ENCODE measurements at regions not wholly inside any gene's neighbourhood (a gene's known extent, or its start where the extent isn't known, plus 50 kb on each side); places are given as distances from the start of the nearest gene placed in this dataset.

DNA sequence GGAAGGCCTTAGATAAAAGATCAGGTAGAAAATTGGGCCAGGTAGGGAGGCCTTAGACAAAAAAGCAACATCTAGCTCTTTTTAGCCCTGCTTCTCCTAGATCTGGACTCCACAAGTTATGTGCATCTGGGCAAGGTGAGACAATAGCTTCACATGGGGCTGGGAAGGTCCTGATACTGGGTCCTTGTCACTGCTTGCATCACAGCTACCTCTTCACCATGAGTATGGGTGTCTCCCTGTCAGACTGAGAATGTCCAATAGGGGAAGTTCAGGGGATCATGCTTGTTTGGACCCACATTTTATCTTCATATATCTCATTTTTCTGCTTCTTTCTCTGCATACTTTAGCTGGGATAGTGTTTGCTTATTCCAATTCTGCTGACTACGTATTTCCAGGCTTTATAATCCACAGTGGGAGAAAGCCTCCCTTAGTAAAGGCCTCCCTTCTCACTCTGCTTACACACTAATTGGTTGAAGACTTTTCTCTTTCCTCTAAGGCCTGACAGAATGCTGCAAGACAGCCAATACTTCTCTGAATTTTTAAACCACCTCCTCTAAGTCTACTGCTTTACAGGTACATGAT, 189.6 kb downstream of the CYRIA start:
- DNase-seq (ENCODE audit: low read depth) = peak; percentile 53
- no peak overlapping the region for H3K4me3 ChIP-seq (ENCODE audit: low read length)
- TF ChIP-seq, protein P1, sequence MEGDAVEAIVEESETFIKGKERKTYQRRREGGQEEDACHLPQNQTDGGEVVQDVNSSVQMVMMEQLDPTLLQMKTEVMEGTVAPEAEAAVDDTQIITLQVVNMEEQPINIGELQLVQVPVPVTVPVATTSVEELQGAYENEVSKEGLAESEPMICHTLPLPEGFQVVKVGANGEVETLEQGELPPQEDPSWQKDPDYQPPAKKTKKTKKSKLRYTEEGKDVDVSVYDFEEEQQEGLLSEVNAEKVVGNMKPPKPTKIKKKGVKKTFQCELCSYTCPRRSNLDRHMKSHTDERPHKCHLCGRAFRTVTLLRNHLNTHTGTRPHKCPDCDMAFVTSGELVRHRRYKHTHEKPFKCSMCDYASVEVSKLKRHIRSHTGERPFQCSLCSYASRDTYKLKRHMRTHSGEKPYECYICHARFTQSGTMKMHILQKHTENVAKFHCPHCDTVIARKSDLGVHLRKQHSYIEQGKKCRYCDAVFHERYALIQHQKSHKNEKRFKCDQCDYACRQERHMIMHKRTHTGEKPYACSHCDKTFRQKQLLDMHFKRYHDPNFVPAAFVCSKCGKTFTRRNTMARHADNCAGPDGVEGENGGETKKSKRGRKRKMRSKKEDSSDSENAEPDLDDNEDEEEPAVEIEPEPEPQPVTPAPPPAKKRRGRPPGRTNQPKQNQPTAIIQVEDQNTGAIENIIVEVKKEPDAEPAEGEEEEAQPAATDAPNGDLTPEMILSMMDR (IDR thresholded peaks at IDR 0.05; ENCODE audit: insufficient read depth, low read depth, low read length, missing control alignments) = no peak

DNA sequence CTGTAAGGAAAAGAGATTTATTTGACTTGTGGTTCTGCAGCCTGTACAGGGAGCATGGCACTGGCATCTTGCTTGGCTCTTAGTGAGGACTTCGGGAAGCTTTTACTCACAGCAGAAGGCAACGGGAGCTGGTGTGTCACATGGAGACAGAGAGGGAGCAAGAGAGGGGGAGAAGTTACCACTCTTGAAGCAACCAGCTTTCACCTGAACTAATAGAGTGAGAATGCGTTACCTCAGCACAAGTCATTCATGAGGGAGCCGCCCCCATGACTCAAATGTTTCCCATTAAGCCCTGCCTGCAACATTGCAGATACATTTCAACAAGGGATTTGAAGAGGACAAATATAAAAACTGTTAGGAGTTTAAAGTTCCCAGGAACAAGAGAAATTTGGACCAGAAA, 190.0 kb downstream of the CYRIA start:
- TF ChIP-seq, protein P1 (IDR thresholded peaks at IDR 0.05; ENCODE audit: insufficient read depth, low read depth, low read length, missing control alignments) = no peak
- no peak overlapping the region for H3K4me3 ChIP-seq (ENCODE audit: low read length)
- peak; percentile 97 for DNase-seq (ENCODE audit: low read depth)

DNA sequence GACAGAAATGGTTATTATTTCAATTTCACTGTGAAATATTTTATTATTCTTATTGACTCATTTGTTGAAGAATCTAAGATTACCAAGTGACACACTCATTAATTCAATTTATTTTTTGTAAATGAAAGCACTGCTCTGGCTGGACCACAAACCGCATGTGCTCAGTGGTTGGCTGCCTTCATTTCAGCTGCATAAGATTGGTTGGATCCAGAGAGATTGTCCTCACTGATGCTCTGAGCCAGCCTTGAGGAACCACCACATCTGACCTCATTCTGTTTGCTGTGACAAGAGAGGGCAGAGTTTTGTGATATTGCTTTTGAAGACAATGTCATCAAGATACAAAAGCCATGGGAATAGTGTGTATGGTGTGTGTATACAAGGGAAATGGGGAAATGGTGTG, 192.1 kb downstream of the CYRIA start:
- no peak for DNase-seq (ENCODE audit: low read depth)
- H3K4me3 ChIP-seq (ENCODE audit: low read length) = no peak overlapping the region
- TF ChIP-seq, protein P1 (IDR thresholded peaks at IDR 0.05; ENCODE audit: insufficient read depth, low read depth, low read length, missing control alignments) = no peak

DNA sequence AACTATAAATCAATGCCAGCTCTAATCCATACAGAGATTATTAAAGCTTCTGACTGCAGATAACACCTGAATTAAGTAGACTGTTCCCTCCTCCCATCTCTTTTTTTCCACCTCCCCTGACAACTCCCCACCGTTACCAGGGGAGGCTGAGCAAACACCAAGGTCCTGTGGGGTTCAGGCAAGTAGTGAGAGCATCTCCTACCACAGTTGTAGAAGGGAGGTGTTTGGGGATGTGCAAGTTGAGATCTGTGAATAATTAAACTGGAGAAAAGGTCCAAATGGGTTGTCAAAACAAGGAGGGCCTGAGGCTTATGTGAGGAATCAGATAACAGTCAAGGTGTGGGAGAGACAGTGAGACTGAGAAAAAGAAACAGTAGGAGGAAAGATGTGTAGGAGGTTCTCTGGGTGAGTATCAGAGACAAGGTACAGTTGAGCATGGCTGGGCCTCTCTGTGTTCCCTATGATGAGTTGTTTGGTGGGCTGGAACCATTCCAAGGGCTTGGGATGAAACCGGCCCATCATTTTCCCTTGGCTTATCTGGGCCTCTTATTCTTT, 194.6 kb downstream of the CYRIA start:
- DNase-seq (ENCODE audit: low read depth) = no peak
- TF ChIP-seq, protein P1 (IDR thresholded peaks at IDR 0.05; ENCODE audit: insufficient read depth, low read depth, low read length, missing control alignments) = no peak

DNA sequence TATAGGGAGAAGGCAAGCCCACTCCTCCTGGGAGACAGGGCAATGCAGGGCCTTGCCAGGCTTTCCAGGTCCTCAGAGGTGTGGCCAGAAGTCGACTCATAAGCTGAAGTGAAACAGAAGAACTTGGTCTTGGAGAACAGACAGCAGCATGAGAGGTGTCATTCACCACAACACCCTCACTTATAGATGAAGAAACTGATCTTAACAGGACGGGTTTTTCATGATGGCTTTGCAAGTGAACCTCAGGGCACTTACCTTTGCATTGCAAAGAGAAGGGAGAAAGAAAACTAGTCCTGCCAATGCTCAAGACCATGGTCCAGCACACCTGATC, 198.8 kb downstream of the CYRIA start:
- no peak for DNase-seq (ENCODE audit: low read depth)
- H3K4me3 ChIP-seq (ENCODE audit: low read length) = no peak overlapping the region
- TF ChIP-seq, protein P1 (IDR thresholded peaks at IDR 0.05; ENCODE audit: insufficient read depth, low read depth, low read length, missing control alignments) = no peak

More for the DNA sequence above, 194.6 kb downstream of the CYRIA start:
- H3K4me3 ChIP-seq (ENCODE audit: low read length) = no peak overlapping the region

DNA sequence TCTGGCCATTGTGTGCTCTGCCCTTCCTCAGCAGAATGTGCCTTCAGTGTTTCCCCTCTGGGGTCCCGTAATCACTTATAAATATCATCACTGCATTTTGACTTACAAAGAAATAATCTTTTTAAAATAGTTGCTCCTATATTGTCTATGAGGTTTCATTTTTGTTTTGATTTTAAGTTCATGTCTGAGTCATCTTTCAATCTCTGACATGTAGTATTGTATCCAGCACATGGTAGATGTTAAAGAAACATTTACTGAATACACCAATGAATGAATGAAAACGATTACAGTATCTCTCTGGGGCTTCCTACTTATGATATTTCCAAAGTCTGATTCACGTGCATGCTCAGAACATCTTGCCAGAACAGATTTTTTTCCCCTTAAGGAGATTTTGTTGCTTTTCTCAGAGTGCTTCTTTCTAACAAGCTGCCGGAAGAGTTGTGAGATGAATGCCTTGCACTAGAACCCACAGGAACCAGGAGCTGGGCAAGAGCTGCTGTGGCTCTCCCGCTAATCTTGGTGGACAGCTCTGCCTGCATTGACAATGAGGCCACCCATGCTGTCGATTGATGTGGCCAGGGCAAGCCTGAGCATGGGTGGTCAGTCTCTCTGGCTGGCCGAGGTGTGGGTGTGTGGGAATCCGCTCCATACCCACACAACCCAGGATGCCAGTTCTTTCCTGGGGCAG, 199.4 kb downstream of the CYRIA start:
- no peak for DNase-seq (ENCODE audit: low read depth)
- TF ChIP-seq, protein P1 (IDR thresholded peaks at IDR 0.05; ENCODE audit: insufficient read depth, low read depth, low read length, missing control alignments) = no peak

More for the DNA sequence above, 199.4 kb downstream of the CYRIA start:
- H3K4me3 ChIP-seq (ENCODE audit: low read length) = no peak overlapping the region

Measured in epithelial cell of esophagus (primary cell).